ENCODE measurements at regions not wholly inside any gene's neighbourhood (a gene's known extent, or its start where the extent isn't known, plus 50 kb on each side); places are given as distances from the start of the nearest gene placed in this dataset.

DNA sequence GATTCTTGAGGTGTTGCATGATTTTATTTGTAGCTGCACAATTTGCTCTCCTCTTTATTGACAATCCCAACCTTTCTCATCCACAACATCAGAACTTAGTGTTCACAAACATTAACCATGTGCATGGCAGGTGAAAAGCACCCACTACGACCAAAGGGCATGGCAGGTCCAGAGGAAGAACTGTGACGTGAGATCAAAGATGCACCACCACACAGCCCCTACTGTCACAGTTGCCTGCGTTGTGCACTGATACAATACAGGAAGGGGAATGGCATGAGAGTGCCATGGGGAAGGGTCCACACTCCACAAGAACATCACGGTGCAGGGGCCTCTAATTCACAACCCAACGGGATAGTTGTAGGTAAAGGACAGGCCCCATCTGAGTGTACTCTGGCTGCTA is 217.1 kb upstream of the PFKP start:
- no peak for DNase-seq

DNA sequence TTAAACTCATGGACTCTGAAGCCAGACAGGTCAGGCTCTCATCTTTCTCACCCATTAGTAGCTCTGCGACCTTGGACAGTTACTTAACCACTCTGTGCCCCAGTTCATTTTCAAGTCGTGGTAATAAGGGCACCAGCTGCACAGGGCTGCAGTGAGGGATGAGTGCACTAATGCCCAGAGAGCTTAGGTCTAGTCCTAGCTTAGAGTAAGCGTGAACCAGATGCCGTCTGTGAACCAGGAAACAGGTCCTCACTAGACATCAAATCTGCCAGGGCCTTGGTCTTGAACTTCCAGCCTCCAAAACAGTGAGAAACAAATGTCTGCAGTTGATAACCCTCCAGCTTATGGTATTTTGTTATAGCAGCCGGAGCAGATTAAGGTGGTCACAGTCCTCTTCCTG is 222.4 kb upstream of the PFKP start:
- no peak for DNase-seq

DNA sequence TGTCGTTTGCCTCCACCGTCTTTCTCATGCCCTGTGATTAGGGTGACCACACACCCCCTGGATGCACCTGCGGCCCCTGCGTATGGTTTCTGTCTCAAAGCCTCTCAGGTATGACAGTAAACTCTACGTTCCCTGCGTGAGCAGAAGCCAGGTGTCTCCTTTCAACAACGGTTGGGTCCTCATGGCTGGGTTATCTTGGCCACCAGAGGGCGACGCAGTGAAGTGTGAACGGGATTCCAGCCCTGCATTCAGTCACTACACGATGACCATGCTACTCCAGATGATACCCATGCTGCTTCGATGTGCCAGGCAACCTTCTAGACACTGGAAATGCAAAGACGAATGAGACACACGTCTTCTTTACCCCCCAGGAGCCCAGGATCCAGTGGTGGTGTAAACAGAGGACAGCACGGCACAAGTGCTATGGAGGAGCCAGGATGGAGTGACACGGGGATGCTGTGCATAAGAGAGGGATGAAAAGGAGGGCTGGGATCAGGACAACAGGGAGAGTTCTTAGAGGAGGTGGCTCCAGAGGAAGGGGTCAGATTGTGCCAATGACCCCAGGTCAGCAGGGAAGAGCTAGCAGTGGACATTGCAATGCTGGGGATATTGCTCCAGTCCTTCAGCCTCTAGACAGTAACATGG is 228.1 kb upstream of the PFKP start:
- no peak for DNase-seq

DNA sequence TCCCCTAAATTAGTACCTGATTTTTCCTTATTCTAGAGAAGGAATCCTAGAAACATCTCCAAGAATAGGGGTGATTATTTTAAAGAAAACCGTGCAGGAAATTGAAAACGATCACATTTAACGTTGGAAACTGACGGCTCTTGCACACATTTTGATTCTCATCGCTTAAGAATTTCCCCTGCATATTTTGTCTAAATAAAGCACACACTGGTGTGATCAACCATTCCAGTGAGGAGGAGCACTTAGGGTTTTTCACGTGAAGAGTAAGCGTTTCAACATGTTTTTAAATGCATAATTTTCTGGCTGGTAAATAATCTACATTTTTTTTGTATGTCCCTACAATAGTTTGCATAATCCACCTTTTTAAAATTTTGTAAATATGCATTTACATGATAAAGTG is 229.7 kb upstream of the PFKP start:
- no peak for DNase-seq

DNA sequence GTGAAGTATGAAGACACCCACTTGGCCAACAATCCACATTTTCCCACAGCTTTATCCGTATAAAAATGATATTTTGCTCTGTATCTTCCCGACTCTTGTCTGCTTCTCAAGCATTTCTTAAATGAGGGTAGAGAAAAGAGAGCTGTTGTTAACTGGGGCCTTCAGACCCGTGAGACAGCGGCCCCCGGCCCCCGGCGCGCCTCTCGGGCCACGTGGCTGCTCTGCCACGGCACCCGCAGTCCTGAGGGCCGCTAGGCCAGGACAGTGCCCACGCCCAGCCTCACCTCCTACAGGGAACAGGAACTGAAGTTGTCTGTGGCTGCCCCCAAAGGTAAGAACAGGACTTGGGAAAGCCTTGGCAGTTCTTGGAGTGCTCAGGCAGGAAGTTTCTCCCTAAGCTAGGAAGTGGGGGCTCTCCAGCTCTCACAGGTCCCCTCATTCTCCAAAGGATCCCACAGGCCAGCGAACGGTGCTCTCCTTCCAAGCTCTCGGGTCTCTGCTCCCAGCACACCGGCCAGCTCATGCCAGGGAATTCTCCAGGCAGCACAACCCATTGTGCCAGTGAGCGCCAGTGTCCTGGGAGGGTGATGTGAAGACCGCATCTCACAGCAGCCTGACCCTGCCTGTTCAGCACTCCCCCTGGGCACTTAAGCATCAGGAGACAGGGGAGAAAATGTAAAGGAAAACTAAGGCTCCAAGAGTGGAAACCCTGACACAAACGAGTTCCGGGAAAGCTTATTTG is 230.3 kb upstream of the PFKP start:
- no peak for DNase-seq

DNA sequence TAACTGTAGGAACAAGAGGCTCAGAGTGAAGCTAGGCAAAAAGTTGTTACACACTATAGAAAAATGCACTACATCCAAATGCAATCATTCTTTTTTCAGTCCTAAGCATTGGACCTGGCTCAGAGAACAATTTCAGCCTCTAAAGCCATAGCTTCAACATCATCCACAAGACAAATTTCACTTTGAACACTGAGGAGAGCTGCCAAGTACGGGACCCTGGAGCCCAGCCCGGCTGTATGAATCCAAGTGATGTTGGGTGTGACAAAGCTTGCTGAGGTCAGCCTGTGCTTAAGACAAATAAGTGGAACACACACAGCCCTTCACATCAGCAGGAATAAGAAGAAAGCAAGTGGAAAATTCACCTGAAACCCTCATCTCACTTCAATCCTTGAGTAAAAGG is 233.1 kb upstream of the PFKP start:
- no peak for DNase-seq

DNA sequence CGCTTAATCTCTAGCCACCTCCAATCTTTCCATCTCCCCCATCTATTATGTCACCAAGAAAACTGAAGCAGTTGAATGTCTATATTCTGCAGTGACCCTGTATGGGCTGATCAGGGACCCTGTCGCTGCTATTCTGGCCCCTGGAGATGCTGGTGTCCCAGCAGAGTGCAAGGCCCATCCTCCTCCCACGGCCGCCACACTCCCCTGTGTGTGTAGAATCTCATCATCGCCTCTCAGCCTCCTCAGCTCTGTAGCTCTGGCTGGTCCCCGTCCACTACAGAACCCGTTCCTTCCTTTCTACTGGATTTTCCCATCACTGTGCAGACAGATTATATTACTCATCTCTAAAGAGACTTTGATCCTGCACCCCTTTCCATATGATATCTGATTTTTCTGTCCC is 235.8 kb upstream of the PFKP start:
- DNase-seq: no peak

DNA sequence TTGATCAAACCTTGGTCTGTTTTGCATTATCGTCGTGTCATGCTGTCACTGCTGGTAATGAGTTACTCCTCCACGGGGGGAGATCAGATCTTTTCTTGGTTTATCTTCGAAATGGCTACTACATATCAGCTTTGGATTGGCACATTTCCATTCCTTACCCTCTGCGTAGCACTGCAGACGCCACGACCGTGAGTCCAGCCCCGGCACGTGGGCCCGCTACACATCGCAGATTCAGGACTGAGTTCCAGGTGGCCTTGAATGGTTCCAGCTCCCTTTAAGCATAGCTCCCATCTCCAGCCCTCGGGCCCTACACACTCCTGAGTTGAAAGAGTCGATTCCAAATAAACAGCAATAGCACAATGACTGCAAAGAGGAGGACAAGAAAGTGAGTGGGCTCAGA is 238.6 kb upstream of the PFKP start:
- DNase-seq: no peak

DNA sequence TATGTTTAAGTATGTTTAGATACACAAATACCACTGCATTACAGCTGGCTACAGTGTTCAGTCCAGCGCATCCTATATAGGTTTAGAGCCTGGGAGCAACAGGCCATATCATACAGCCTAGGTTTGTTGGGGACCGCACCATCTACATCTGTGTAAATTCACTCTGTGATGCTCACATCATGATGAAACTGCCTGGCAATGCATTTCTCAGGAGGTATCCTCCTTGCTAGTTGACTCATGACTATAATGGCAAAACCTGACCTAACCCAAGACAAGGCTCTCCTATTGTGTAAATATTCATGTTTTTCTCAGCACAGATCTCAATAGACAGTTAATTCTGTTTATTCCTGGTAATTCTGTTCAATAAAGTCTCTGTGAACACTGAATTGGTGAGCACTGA is 240.7 kb upstream of the PFKP start:
- no peak for DNase-seq

DNA sequence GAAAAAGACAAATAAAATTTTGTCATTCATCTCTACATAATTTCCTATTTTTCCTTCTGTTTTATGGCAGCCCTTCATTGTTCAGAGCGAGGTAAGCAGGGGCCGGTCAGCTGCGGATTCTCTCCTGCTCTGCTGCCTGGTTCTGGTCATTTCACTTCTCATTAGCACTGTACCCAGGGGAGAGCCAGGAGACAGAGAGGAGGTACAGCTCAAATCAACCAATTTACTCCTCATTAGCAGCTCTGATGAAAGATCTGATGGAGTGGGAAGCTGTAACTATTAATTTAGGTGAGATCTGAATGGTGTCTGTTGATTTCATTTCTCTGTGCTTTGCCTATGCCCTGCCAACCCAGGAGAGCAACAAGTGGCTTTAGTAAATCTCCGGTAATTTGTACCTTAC is 241.5 kb upstream of the PFKP start:
- DNase-seq: no peak

DNA sequence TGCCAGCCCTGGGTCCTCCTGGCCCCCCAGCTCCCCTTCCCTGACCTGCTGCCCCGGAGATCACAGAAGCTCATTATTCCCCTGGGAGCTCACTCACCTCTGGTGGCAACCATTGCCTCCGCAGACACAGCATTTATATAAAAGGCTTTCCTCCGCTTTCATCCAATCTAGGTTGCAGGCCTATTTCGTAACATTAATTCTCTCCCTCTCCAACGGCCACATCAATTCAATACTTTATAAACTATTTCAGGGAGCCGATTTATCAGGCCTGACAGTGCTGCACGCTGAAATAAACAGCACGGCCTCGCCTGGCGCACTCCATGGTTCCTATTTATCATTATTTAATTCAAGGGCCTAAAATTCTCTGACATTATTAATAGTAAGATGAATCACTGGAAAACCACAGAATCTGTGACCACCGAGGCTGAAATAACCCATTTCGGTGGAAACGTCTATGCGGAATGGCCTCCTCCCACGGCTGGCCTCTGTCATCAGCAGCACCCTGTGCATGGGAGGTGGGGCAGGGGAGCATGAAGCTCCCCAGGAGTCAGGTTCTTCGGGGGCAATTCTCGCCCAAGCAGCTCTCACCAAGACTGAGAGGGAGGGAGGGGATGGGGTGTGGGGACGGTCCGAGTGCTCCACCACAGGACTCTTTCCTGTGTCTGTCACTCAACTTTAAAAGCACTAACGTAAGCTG is 249.3 kb upstream of the PFKP start:
- no peak for DNase-seq

DNA sequence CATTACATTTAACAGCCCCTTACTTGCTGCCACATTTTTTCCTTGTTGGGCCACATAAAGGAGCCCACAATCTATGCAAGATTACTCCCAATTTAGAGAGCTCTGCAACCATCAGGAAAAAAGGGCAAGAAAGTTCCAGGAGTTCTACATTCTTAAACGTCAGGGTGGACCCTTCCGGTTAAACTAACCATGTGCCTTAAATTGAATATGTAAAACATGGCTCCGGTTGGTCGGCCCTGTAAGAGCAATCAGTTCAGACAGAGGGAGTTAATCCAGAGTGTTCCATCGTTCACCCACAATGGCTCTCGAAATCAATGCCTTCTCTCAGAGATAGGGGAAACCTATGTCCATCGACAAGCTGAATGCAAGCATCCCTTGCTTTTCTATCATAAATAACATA is 253.7 kb upstream of the PFKP start:
- no peak for DNase-seq

DNA sequence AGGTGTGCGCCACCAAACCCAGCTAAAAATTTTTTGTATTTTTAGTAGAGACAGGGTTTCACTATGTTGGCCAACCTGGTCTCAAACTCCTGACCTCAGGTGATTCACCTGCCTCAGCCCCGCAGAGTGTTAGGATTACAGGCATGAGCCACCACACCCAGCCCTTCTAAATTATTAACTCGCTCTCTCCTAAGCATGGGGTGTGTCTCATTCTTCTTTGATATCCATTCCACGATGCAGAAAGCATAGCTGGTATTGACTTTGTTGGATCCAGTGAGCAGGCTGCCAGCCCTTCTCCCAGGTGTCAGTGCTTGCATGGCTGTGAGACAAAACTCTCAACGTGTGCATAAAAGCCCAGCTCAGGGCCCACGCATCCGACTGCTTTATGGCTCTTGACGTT is 254.1 kb upstream of the PFKP start:
- peak; percentile 7 for DNase-seq

DNA sequence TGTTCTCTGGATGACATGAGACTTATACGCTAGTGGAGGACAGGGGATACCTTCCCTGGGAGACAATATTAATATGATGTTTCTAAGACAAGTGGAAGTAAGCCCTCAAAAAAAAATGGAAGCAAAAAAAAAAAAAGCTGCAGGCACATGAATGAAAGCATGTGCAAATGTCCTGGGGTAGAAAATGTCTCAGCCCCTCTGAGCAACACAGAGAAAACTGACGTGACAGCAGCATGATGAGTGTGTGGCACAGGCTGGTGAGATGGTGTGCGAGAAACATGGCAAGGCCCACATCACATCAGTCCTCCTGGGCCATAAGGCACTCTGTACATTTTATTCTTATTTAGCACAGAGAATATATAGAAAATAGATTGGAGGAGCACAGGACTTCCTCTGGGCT is 254.7 kb upstream of the PFKP start:
- no peak for DNase-seq

DNA sequence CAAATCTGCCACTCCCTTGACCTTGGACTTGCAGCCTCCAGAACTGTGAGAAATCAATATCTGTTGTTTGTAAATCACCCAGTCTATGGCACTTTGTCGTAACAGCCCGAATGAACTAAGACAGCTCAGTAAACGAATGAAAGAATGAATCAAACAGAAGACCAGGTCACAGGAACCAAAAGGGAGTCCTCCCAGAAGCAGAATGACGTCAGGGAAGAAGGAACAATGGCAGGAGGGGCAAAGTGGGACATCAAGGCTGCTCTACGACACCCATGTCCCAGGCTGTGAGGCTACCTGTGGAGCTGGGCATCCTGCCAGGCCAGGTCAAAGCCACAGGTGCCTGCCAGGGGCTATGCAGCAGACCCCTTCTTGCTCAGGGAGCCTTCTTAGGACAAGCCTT is 267.2 kb upstream of the PFKP start:
- DNase-seq: no peak

DNA sequence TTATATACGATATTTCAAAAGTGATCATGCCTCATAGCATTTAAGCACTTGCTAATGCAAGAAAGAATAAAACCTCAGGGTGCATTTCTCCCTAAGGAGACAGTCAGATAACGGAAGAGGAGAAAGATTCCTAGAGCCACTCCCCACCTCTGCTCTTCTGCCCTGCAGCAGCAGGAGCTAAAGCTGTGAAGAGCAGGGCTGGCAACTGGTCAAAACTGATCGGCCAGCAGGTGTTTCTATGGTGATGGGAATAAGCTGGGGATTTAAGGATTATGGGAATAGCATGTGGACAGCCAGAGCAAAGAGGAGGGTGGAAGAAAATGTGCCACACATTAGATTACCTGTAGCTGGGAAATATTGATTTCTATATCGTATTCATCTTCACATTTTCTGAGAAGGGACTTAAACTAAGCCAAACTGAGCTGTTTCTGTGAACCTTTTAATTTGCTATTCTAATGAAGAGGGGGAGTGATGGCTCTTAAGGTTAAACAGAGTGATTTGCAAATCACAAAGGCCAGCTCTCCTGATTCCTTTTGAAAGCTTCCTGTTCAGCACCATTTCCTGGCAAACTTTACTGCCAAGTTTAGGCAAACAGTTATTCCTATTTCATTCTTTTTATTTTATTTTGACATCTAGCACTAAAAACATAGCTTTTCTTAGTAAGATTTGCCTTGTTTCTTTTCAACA is 268.9 kb upstream of the PFKP start:
- DNase-seq: no peak

DNA sequence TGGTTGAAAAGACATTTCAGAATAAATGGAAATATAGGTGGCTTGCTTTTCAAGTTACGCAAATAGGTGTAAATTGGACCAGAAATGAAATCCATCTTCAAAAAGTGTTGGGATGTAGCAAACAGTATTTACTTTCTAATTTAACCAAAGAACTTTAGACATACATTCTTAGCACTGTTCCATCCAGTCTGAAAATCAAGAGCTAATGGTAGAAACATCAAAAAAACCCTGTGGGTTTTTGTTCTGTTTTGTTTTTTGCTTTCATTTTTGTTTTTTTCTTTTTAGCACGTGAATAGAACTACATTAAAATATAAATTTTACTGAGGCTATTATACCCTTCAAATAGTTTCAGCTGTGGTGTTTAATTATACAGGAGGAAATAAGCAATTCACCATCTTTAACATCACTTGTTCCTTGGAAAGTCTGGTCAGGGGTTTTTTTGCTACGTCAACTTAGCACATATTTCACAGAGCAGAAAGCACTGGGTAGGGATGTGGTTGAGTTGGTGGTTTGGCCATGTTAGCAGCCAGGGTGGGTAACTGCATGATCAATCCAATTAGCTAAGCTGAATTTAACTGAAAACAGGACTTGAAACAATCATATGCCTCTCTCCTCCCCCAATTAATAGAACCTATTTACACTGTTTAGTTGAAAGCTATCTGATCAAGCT is 275.4 kb upstream of the PFKP start:
- DNase-seq: no peak

DNA sequence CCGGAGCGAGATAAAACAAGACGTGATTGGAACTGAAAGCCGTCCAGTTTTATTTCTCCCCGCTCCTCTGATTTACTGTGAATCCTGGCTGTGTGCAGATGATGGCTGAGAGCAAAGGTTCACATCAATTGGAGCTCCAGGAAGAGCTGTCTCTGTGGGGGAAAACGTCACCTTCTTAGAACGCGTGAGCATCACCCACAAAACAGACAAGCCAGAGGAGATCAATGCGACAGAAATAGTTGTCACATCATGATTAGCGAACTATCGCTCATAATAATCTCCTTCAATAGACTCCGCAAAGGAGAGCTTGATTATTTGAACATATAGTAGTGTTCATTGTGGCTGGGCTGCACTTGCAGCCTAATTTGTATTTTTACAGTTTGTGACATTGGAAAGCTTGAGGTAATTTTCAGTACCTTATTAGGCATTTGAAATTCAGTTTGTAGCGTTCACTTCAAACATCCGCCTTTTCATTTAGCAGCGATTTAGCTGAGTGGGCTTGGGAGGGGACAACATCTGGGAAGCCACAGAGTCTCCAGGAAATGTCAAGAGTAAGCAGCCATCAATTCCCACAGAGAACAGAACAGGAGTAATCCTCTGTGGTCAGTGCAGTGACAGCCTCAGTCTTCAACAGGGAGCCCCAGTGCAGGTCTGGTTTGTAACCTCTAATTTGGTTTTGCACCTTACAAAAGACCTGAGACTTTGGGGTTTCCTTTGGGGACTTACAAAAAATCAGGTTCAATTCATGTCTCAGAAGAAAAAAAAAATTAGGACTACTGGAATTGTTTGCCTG is 276.8 kb upstream of the PFKP start:
- DNase-seq: no peak

DNA sequence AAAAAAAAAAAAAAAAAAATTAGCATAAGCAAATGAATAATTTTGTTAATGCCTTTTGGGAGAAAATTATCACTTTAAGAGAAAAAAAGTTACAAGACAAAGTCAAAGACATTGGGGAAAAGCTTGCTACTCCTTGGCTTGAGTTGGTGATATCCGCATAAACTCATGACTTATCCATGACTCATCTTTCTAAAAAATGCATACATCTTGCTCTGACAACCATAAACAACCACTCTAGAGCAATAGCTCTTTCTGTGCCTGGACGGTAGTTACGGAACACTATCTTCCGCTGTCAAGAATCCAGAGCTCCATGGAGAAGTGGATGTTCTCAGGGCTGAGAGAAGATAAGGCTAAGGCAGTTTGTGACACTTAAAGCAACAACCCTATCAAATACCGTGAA is 281.1 kb upstream of the PFKP start:
- DNase-seq: no peak

DNA sequence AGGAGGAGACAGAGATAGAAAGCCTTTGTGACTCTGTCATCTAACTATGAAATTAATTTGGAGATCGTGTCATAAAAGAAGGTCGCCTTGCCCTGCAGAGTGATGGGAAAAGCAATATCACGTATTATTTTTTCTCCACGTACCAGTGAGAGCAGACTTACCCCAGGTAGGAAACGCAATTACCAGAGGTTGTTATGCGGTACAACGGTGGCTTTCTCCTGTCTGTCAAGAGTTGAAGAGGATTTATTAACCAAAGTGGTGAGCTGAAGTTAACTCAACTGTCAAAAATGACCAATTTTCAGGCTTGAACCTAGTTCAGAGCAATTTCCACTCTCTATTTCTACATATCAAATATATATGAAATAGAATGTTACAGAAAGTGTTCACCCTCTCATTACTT is 282.6 kb upstream of the PFKP start:
- no peak for DNase-seq

DNA sequence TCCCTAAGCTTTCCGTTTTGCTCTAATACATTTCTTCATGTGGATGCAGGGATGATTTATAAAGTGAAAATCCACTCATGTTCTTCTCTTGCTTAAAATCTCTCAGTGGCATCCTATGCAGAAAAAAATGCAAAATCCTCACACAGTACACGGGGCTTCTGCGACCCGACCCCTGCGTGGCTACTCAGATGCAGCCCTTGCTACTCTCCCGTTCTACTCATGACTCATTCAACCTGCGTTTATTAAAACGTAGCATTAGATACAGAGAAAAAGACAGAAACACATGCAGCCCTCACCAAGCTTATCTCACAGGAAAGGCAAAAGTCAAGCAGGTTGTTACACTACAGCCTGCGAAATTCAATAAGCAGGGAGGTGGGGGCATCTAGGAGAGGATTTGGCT is 284.4 kb upstream of the PFKP start:
- DNase-seq: no peak

DNA sequence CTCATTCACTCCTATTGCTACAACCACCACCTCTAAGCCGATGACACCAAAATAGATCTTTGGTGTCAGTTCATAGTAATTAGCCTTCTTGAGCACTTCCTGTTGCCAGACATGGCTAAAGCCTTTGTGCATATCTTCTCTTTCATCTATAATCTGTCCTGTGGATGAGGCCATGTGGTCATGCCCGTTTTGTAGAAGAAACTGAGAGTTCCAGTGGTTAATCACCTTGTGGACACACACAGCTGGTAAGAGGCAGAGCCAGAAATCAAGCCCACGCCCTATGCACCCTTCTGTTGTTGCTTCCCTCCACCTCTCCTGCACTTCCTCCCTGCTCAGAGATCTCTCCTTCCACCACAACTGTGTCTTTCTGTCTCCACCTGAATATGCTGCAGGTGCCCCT is 285.1 kb upstream of the PFKP start:
- DNase-seq: no peak

Measured in NCI-H345 (cell line).